Fibroblast of upper back skin (primary cell): ENCODE measurements at regions not wholly inside any gene's neighbourhood (a gene's known extent, or its start where the extent isn't known, plus 50 kb on each side); places are given as distances from the start of the nearest gene placed in this dataset.

ENCODE experiments used
- DNase-seq: peaks from one replicate; pipeline ENCODE4 v3.0.0-alpha.2; 2013

DNA sequence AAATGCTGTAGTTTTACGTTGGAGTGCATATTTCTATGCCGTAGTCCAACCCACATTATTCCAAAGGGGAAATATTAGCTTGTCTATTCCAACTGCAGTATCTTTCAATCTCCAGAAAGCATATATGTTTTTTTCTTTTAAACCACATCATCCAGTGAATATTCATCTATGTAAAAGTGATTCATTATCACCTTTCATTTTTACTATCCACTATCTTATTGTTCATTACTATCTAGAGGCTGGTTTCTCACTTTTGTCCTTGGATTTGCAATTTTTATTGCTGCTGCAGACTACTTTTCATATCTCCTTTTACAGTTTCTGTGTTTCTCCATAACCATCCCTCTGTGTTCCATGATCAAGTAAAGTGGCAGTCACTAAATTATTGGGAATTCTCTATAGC is 1097.2 kb upstream of the TENM4 start:
- DNase-seq, result no peak

DNA sequence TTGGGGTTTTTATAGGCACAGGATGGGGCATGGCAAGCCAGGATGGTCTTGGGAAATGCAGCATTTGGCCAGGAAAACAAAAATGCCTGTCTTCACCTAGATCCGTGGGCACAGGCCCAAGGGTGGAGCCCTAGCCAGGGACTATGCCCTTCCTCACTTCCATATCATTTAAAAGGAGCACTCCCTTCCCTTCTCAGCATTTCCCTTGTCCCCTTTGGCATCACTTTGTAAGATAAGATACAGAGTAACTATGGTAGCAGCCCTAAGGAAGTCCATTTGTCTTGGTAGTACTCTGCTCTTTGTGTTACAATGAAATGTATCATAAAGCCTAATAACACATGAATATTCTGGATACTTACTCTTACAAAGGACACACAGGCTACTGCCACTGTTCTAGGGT is 1092.6 kb upstream of the TENM4 start:
- no peak for DNase-seq

DNA sequence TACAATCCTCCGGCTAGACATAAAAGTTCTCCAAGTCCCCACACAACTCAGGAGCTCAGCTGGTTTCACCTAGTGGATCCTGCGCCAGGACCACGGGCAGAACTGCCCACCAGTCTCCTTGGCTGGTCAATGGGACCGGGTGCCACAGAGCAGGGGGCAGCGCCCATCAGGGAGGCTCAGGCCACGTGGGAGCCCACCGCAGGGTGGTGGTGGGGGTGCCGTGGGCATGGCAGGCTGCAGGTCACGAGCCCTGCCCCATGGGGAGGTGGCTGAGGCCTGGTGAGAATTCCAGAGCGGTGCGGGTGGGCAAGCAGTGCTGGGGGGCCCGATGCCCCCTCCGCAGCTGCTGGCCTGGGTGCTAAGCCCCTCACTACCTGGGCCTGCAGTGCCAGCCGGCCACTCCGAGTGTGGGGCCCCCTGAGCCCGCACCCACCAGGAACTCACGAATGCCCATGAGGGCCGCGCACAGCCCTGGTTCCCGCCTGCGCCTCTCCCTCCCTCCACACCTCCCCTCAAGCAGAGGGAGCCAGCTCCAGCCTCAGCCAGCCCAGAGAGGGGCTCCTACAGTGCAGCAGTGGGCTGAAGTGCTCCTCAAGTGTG is 1091.9 kb upstream of the TENM4 start:
- no peak for DNase-seq

DNA sequence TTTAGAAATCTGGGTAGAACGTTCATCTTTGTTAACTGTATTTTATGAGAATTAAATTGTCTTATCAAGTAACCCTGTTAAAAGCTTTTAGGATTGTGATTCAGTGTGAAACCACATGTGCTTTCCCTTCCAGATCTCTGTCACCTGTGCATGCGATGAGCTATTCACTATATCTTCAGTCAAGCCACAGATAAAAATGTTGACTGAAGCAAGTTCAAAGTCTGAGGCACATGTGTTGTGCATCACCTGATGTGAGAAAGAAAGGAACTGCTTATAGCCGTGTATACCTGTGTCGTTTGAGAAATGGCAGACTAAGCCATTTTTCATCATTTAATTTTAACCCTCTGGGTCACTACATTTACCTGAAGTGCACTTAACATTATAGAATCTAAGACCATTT is 1088.9 kb upstream of the TENM4 start:
- no peak for DNase-seq

DNA sequence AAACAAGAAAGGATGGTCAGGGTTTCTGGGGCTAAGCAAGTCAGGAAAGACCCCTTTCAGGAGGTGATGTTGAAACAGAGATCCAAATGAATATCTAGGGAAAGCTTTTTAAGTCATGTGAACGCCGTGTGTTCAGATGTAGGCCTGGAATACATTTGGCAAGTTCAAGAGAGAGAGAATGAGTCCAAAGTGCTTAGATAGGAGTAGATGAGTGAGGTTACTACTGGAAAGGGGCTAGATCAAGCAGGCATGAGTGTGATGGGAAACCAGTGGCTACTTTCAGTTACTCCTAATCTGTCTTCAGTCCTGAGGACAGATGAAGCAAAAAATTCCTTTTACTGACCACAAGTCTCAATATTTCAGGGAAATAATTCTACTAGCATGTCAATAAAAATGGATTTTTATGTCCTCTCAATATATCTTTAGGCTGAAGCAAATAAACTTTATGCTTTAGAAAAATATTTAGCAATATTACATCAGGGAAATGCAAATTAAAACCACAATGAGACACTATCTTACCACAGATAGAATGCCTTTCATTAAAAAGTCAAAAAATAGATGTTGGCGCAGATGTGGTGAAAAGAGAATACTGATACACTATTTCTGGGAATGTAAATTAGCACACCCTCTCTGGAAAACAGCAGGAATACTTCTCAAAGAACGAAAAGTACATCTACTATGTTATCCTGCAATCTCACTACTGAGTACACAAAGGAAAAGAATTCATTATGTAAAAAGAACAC is 1085.0 kb upstream of the TENM4 start:
- DNase-seq, result no peak

DNA sequence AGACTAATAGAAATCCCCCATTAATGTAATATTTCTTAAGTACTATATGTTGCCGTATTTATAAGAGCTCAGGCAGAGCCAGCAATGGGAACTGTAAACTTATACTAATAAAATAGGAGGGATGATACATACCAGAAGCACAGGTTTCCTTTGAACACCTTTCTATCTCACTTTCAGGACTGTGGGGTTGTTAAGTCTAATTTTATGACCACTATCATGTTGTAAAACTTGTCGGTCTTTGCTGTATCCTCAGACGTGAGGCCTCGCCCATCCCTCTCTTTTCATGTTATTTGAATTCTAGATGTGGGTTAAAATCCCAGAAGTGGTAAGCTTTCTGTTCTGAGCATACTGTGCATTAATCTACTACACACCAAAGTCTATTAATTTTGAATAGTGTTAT is 1083.5 kb upstream of the TENM4 start:
- no peak for DNase-seq

DNA sequence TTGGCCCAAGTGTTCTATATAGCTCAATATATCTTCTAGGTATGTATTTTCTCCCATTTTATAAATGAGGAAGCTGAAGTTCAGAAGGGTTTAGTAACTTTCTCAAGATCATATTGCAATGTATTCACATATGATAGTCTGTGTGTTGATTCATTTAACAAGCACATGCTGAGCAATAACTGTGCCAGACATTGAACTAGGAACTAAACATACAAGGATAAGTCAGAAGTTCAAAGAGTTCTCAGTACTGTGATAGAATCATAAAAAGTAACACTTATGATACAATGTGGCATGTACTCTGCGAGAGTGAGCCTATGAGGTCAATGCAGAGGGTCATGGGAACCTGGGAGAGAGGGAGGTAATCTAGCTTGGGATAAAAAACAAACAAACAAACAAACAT is 1082.2 kb upstream of the TENM4 start:
- DNase-seq, result no peak

DNA sequence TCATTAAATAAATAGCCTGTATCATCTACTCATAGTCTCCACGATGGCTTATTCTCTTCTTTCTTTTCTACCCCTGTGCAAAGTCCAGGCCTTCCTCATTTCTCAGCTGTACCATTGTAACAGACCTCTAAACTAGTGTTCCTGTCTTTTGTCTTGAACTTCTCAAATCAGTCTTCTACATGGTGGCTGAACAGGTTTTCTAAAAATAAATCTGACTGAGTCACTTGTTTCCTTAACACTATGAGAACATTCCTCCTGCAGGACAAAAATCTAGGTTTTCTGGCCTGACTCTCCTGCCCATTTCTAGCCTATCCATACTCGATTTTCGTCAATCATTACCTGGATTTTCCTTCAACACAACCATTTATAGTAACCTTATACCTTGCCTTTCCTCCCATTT is 1080.8 kb upstream of the TENM4 start:
- no peak for DNase-seq

DNA sequence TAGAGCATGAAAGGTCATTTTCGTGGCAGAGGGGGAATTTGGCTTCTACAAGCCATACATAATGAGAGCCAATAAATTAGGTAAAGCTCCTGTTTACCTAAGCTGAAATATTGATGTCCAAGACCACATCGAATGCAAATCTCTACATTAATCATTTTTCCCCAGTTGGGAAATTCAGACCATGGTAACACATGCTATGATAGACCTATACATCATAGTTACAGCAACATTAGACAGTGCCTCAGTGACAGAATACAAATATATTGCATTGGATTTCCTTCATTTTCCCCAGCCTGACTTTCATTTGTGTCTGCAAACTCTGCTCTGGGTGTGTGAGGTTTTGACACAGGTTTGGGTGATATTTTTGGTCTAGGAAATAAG is 1079.7 kb upstream of the TENM4 start:
- DNase-seq, result no peak

DNA sequence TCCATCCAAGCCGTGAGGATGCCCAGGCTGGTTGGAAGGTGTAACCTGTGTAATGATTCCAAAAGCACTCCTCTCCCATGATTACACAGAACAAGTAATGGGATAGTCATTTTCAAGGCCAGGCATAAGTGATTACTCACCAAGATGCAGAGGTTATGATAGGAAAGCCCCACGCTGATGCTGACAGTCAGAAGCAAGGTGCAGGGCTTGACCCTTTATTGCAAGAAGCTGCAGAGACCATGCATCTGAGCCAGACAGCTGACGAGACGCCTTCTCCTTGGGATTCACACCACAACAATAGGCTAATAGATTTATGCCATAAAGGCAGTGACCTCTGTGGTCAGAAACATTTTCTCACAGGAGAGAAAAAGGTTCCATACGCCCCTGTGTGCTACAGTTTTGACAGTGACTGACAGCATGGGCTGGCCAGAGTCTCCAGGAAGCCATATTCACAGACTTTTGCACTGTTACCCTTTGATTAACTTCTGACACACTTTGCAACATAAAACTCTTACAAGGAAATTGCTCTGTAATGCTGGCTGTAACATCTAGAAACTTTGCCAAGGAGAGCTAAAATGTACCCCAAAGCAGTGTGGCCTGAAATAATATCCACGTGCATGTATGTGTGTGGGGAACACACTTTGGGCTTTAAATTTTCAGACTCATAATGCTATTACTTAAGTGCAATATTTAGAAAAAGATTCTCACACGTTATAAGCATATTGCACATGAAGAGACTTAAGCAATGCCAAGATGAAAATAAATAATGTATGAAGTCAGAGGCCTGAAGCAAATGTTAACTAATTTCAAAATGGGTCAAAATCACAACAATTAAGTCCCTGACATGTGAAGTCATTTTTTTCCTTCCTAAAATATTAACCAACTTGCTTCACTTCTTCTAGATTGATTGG is 1079.0 kb upstream of the TENM4 start:
- no peak for DNase-seq

DNA sequence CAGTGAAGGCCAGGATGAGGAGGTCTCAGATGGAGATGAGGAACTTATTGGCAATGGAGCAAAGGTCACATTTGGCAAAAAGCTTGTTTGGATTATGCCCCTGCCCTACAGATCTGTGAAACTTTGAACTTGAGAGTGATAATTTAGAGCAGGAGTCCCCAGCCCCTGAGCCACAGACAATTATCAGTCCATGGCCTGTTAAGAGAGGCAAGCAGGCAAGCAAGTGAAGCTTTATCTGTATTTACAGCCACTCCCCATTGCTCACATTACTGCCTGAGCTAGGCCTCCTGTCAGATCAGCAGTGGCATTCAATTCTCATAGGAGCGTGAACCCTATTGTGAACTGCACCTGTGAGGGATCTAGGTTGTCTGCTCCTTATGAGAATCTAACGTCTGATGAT is 1076.9 kb upstream of the TENM4 start:
- DNase-seq, result no peak

DNA sequence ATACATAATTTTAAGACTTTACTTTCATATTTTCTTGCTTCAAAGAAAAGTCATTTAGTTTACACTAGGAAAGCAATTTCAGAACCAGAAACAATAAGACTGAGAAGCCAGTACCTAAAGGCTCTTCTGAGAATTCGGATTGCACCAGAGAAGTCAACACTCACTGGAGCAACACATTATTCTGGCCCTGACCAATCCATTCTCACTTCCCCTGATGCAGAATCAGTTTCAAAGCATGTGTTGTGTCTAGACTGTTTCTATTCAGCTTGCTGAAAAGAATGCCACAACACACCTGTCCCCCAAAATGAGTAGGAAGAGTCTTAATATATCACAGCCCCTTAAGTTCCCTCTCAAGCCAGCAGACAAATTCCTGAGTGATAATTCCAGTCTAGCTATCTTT is 1074.3 kb upstream of the TENM4 start:
- DNase-seq, result no peak

DNA sequence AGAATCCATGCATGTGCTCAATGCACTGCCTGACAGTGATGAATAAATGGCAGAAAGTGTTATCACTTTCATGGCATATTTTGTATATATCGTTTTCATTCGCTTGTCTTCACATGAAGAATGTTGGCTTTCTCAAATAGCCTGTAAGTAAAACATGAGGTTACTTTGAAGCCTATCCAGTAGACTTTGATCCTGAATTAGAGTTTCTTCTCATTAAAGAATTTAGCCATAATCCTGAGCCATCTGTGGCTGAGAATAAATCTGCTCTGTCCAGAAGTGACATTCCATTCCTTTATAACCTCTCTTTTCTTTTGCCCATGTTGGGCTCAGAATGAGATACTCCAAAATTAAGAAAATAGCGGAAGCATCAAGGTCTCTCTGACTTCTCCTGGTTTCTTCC is 1071.7 kb upstream of the TENM4 start:
- DNase-seq, result no peak

DNA sequence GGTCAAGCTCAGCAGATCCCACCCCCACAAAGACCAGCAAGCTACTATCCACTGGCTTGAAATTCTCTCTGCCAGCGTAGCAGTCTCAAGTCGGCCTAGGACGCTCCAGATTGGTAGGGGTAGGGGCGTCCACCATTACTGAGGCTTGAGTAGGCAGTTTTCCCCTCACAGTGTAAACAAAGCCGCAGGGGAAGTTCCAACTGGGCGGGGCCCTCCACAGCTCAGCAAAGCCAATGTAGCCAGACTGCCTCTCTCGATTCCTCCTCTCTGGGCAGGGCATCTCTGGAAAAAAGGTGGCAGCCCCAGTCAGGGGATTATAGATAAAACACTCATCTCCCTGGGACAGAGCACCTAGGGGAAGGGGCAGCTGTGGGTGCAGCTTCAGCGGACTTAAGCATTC is 1064.9 kb upstream of the TENM4 start:
- no peak for DNase-seq

DNA sequence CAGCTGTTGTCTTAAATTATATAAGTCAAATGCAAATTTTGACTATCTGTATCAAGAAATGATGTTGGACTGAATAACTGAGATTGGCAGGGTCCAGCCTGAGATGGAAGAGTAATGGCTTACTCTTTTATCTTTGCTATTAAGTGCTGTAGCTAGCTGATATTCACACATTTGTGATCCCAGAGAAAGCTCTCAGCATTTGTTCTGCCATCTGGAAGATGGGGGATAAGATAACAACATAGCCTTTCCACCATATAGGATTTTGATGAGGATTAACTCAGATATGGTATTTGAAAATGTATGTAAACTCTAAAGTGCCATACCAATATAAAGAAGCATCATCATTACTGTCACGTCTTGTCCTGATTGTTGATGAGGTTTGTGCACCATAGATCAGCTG is 1063.2 kb upstream of the TENM4 start:
- no peak for DNase-seq

DNA sequence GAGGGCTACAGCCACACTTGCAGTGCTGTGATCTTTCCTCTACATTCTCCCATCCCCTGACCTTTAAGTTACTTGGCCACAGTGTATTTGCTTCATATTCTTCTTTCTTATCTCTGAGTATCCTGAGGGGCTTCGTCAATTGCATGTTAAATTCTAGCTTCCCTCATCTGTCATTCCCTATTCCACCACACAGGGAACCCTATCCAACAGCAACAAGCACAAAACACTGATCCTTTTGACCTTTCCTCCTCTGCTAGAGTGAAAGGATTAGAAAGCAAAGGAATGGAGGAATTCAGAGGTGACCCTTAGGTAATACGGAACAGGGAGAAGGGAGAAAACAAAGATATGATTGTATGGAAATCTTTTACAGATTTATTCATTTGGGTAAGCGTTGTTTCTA is 1061.7 kb upstream of the TENM4 start:
- DNase-seq, result no peak

DNA sequence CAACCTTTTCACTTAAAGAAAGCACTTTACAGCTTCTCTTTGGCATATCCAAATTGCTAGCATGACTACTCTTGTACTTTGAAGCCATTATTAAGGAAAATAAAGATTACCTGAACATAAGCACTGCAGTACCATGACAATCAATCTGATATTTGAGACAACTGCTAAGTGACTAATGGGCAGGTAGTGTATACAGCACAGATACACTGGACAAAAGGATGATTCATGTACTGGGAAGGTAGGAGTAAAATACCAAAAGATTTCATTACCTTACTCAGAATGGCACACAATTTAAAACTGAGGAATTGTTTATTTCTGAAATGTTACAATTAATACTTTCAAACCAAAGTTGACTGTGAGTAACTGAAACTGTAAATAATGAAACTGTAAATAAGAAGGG is 1054.3 kb upstream of the TENM4 start:
- no peak for DNase-seq

DNA sequence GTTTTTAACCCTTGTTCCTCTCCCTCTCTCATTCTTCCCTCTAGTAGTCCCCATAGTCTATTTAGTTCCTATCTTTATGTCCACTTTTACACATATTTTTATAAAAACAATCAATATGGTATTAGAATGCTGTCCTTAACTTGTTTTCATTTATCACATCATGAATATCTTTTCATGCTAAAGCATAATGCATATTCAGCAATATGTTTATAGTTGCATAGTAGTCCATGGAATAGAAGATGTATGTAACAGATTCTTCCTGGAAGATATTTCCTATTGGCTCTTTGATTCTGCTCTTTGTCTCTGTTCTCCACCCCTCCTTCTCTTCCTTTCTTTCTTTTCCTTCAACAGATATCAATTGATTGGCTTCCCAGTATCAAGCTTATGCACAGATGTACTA is 1047.1 kb upstream of the TENM4 start:
- no peak for DNase-seq

DNA sequence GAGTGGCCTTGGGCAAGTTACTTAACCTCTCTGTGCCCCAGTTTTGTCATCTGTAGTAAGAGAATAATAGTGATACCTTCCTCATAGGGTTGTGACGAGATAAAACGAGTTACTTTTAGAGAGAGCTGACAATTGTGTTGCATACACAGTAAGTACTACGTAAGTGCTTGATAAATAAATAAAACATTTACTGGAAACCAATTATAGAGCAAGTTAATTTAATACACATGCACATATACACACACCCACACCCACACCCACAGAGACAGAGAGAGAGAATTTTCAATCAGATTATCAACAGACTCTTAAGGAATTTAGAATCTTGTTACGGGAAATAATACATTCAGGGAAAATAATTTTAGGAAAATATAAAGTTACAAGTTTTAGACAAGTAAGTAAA is 1045.8 kb upstream of the TENM4 start:
- no peak for DNase-seq

DNA sequence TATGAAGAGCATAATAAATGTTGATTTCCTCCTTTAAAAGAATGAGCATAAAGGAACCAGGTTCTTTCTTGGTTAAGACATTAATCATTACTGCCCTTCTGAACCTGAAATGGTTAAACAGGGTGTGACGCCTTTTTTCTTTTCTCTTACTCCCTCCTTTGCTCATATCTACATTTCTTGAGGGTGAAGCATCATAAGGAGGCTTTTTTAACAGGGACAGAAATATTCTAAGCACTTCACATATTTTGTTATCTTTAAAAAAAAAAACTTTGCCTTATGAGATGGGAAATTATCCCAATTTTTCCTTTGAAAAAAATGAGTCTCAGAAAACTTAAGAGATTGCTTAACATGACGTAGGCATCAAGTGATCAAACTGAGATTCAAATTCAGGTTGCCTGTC is 1036.3 kb upstream of the TENM4 start:
- no peak for DNase-seq

DNA sequence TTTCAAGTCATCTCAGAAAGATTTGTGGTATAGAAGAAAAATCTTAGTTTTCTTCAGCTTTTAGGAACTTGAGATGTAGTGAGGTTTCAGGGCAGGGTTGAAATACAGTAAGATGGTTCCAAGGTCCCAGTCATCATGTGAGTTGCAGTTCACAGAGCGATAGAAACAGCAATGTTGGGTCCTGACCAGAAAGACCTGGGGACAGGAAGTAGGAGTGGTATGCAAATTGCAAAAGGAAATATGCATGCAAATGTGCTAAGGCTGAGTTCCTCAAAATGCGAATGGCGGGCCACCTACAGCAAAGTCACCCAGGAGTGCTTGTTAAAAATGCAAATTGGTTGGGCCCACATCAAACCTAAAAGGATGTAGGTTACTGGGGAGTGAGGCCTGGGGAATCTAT is 1032.7 kb upstream of the TENM4 start:
- DNase-seq, result no peak

DNA sequence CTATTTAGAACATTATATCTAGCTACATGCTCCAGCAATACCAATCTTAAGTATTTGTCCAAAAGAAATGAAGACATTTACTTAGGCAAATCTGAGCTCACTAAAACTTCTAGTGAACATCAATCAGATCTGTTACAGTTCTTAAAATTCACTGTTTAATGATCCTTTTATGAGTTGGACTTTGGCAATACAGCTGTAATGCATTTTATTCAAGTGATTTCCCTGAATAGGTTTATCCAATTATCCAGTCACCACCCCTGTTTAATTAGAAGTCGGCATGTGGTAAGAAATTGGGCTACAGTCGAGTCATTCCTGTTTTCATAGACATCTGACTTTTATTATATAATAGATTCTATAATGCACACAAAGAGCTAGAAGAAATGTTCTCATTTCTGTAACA is 1029.0 kb upstream of the TENM4 start:
- no peak for DNase-seq

DNA sequence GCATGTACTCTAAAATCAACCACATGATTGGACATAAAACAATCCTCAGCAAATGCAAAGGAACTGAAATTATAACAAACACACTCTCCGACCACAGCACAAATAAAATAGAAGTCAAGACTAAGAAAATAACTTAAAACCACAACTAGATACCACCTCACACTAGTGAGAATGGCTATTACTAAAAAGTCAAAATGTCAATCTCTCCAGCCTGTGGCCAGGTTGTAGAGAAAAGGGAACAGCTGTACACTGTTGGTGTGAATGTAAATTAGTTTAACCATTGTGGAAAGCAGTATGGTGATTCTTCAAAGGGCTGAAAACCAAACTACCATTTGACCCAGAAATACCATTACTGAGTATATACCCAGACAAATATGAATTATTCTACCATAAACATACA is 1025.7 kb upstream of the TENM4 start:
- no peak for DNase-seq

DNA sequence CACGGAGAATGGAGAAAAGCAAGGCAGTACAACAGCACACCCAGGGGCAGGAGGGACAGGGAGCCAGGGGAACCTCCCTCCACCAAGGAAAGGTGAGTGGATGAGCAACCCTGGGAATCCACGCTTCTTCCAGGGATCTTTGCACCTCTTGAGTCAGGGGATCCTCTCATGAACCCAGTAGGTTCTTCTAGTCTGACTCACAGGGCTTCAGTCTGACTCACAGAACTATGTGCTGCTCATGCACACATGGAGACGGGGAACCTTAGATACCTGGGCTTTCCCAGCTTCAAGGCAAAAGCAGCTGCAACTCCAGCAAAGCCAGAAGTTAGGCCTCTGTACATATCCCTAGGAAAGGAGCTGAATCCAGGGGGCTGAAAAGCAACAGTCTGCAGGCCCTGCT is 1021.4 kb upstream of the TENM4 start:
- DNase-seq, result no peak
